Transverse colon (tissue), 4 donors: ENCODE measurements at regions not wholly inside any gene's neighbourhood (a gene's known extent, or its start where the extent isn't known, plus 50 kb on each side); places are given as distances from the start of the nearest gene placed in this dataset.

Experiments used
- POLR2AphosphoS5 ChIP-seq, 3 donors: sonication (generic); formaldehyde crosslinking; IDR thresholded peaks; one replicate each; pipeline ENCODE4 v1.6.1; 2016; ENCODE audit warnings: antibody characterized with exemption in 3 of 3
- TF ChIP-seq, protein P1 (sequence below), 5 experiments: fragments of 200-600 bp in 3 of 5; fragments of 450-650 bp in 2 of 5; sonication (generic) in 3 of 5; IDR thresholded peaks; 1 replicate in 2 of 5; 2 replicates in 3 of 5; pipeline ENCODE4 v1.5.1; 2016 to 2017; ENCODE audit warnings: antibody characterized with exemption in 5 of 5, inconsistent platforms in 3 of 5, mild to moderate bottlenecking in 2 of 5, moderate library complexity in 1 of 5

DNA sequence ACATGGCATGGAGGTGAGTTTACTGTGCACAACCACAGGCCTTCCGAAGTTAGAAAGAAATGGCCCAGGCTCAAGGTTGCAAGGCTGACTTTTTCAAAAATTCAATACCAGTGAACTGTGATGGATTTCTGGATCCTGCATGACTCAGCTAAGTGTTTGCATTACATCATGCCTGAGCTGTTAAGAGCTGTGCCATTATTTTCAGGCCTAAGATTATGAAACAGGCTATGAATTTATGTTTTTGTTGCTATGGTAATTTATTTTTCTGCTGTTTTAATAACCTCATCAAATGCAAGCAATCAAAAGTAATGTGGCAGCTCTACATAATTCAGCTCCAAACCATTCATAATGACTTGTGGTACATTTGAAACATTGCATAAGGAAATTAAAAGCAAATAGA, 457.7 kb upstream of the TMEM132C start:
- peak in 2 of 3 donors; percentile 28 to 38 for TF ChIP-seq POLR2AphosphoS5 (IDR thresholded peaks at IDR 0.05)
- TF ChIP-seq, protein P1, sequence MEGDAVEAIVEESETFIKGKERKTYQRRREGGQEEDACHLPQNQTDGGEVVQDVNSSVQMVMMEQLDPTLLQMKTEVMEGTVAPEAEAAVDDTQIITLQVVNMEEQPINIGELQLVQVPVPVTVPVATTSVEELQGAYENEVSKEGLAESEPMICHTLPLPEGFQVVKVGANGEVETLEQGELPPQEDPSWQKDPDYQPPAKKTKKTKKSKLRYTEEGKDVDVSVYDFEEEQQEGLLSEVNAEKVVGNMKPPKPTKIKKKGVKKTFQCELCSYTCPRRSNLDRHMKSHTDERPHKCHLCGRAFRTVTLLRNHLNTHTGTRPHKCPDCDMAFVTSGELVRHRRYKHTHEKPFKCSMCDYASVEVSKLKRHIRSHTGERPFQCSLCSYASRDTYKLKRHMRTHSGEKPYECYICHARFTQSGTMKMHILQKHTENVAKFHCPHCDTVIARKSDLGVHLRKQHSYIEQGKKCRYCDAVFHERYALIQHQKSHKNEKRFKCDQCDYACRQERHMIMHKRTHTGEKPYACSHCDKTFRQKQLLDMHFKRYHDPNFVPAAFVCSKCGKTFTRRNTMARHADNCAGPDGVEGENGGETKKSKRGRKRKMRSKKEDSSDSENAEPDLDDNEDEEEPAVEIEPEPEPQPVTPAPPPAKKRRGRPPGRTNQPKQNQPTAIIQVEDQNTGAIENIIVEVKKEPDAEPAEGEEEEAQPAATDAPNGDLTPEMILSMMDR (IDR thresholded peaks at IDR 0.05), result no peak
